SK-N-MC (cell line): ENCODE measurements at regions not wholly inside any gene's neighbourhood (a gene's known extent, or its start where the extent isn't known, plus 50 kb on each side); places are given as distances from the start of the nearest gene placed in this dataset.

ENCODE experiments used
- EZH2 ChIP-seq: fragments of 200-600 bp; sonication (generic); IDR thresholded peaks from one replicate; pipeline ENCODE4 v1.6.1; 2017; ENCODE audit warnings: antibody characterized with exemption
- FOXP2 ChIP-seq: optimal IDR thresholded peaks from 2 replicates; pipeline ENCODE3; 2011; ENCODE audit warnings: mild to moderate bottlenecking, moderate library complexity; ENCODE audit not compliant: insufficient read depth; ENCODE audit errors: extremely low read length, control extremely low read depth
- POLR2AphosphoS5 ChIP-seq: IDR thresholded peaks from 2 replicates; pipeline ENCODE4 v1.6.1; 2012; ENCODE audit warnings: mild to moderate bottlenecking, low read depth, low read length, borderline replicate concordance

DNA sequence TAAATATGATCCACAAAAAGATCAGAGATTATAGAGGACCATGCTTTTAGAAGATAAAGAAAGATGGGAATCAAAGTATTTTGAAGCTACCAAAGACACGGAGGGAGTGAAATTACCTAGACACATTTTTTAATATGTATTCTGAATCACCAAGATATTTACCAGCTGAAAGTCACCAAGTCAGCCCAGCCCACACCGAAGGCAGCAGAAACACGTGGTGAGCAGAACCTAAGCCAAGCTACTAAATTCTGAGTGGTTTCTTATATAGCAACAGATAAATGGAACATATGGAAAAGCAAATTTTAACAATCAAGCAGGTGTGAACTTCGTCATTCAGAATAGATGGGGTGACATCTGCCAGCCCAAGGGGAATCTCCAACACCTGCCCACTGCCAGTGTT, 134.7 kb upstream of the AKR1E2 start:
- TF ChIP-seq POLR2AphosphoS5, result no peak
- TF ChIP-seq EZH2, result no peak
- TF ChIP-seq FOXP2, result no peak
